Hepatocyte (in vitro differentiated cells): ENCODE measurements at regions not wholly inside any gene's neighbourhood (a gene's known extent, or its start where the extent isn't known, plus 50 kb on each side); places are given as distances from the start of the nearest gene placed in this dataset.
"Not testable (repeated sequence)": the region's sequence is repeated elsewhere in the genome, so short reads cannot be mapped to it uniquely, and the experiment has no call there.

ENCODE experiments used
- DNase-seq: peaks from one replicate; pipeline ENCODE4 v3.0.0-alpha.2; 2016; ENCODE audit warnings: low spot score
- H2AFZ ChIP-seq: fragments of 200-600 bp; sonication (generic); 2 replicates; pipeline ENCODE4 v1.6.0; 2016; ENCODE audit warnings: antibody characterized with exemption, mild to moderate bottlenecking
- H3K27ac ChIP-seq: fragments of 200-600 bp; sonication (generic); 2 replicates; pipeline ENCODE4 v1.5.1; 2016; ENCODE audit warnings: mild to moderate bottlenecking
- H3K27me3 ChIP-seq: fragments of 200-600 bp; sonication (generic); 2 replicates; pipeline ENCODE4 v1.6.1; 2016
- H3K36me3 ChIP-seq: fragments of 200-600 bp; sonication (generic); replicated peaks from 2 replicates; pipeline ENCODE4 v1.5.1; 2016; ENCODE audit warnings: low read depth; ENCODE audit not compliant: insufficient read depth
- H3K4me1 ChIP-seq: fragments of 200-600 bp; sonication (generic); 2 replicates; pipeline ENCODE4 v1.5.1; 2016; ENCODE audit warnings: mild to moderate bottlenecking, moderate library complexity; ENCODE audit not compliant: insufficient read depth
- H3K4me2 ChIP-seq: fragments of 200-600 bp; sonication (generic); 2 replicates; pipeline ENCODE4 v1.6.0; 2016
- H3K4me3 ChIP-seq: fragments of 200-600 bp; sonication (generic); 2 replicates; pipeline ENCODE4 v1.5.1; 2016; ENCODE audit warnings: mild to moderate bottlenecking
- H3K79me2 ChIP-seq: fragments of 200-600 bp; sonication (generic); 2 replicates; pipeline ENCODE4 v1.6.0; 2017; ENCODE audit warnings: mild to moderate bottlenecking
- H3K9me2 ChIP-seq: fragments of 200-600 bp; sonication (generic); replicated peaks from 2 replicates; pipeline ENCODE4 v1.6.0; 2017; ENCODE audit warnings: mild to moderate bottlenecking; ENCODE audit not compliant: insufficient read depth
- H3K9me3 ChIP-seq: fragments of 200-600 bp; sonication (generic); 2 replicates; pipeline ENCODE4 v1.5.1; 2016; ENCODE audit warnings: low read depth, mild to moderate bottlenecking
- H4K20me1 ChIP-seq: fragments of 200-600 bp; sonication (generic); 2 replicates; pipeline ENCODE4 v1.6.0; 2016; ENCODE audit warnings: mild to moderate bottlenecking; ENCODE audit not compliant: insufficient read depth, poor library complexity, severe bottlenecking
- EZH2 ChIP-seq: fragments of 200-600 bp; sonication (generic); IDR thresholded peaks from 2 replicates; pipeline ENCODE4 v1.6.1; 2016; ENCODE audit warnings: antibody characterized with exemption, mild to moderate bottlenecking, borderline replicate concordance
- EZH2phosphoT487 ChIP-seq: fragments of 200-600 bp; sonication (generic); IDR thresholded peaks from one replicate; pipeline ENCODE4 v1.6.1; 2018; ENCODE audit warnings: antibody characterized with exemption, mild to moderate bottlenecking, low read depth, moderate library complexity; ENCODE audit not compliant: unreplicated experiment, severe bottlenecking
- WGBS: methylation state at CpG from one replicate; pipeline ENCODE4 v1.1.6; 2016; ENCODE audit warnings: low lambda C conversion rate; ENCODE audit errors: missing lambda C conversion rate; 5-methylcytosine and 5-hydroxymethylcytosine counted together
- TF ChIP-seq, protein P1 (sequence below): fragments of 200-600 bp; sonication (generic); IDR thresholded peaks from 2 replicates; pipeline ENCODE4 v1.5.1; 2016; ENCODE audit warnings: antibody characterized with exemption, mild to moderate bottlenecking; ENCODE audit not compliant: poor library complexity

DNA sequence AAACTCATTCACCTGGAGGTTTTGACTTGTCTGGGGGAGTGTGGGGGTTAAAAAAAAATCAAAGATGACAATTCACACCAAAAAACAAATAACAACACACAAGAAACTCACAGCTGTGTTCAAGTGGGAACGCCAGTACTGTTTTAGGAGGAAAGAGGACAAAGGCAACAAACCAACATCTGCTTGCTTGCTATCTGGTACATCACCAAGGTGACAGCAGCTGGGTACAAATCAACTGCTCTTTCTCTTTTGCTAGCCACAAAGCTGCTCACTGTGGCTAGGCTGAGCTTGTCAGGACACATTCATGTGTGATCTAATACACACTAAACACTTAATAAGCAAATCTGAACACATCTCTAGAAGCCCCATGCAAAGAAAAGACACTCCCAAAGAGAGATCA lies 128.0 kb upstream of the RAP1B start:
- WGBS, result 96% methylated on average over 1 of the region's 1 CpG
- H3K9me3 ChIP-seq, result no peaks in the 10 kb centered on the region
- no peaks in the 10 kb centered on the region for H3K9me2 ChIP-seq
- no peaks in the 10 kb centered on the region for H3K36me3 ChIP-seq
- no peaks in the 10 kb centered on the region for H3K4me1 ChIP-seq
- H3K27me3 ChIP-seq, result no peaks in the 10 kb centered on the region
- no peak overlapping the region for H3K4me3 ChIP-seq
- H3K27ac ChIP-seq, result no peak overlapping the region
- TF ChIP-seq, protein P1, sequence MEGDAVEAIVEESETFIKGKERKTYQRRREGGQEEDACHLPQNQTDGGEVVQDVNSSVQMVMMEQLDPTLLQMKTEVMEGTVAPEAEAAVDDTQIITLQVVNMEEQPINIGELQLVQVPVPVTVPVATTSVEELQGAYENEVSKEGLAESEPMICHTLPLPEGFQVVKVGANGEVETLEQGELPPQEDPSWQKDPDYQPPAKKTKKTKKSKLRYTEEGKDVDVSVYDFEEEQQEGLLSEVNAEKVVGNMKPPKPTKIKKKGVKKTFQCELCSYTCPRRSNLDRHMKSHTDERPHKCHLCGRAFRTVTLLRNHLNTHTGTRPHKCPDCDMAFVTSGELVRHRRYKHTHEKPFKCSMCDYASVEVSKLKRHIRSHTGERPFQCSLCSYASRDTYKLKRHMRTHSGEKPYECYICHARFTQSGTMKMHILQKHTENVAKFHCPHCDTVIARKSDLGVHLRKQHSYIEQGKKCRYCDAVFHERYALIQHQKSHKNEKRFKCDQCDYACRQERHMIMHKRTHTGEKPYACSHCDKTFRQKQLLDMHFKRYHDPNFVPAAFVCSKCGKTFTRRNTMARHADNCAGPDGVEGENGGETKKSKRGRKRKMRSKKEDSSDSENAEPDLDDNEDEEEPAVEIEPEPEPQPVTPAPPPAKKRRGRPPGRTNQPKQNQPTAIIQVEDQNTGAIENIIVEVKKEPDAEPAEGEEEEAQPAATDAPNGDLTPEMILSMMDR, result no peak
- TF ChIP-seq EZH2, result no peak
- TF ChIP-seq EZH2phosphoT487, result no peak
- H3K4me2 ChIP-seq, result no peak overlapping the region
- H3K79me2 ChIP-seq, result no peaks in the 10 kb centered on the region
- no peaks in the 10 kb centered on the region for H4K20me1 ChIP-seq
- no peak for DNase-seq
- no peak overlapping the region for H2AFZ ChIP-seq

DNA sequence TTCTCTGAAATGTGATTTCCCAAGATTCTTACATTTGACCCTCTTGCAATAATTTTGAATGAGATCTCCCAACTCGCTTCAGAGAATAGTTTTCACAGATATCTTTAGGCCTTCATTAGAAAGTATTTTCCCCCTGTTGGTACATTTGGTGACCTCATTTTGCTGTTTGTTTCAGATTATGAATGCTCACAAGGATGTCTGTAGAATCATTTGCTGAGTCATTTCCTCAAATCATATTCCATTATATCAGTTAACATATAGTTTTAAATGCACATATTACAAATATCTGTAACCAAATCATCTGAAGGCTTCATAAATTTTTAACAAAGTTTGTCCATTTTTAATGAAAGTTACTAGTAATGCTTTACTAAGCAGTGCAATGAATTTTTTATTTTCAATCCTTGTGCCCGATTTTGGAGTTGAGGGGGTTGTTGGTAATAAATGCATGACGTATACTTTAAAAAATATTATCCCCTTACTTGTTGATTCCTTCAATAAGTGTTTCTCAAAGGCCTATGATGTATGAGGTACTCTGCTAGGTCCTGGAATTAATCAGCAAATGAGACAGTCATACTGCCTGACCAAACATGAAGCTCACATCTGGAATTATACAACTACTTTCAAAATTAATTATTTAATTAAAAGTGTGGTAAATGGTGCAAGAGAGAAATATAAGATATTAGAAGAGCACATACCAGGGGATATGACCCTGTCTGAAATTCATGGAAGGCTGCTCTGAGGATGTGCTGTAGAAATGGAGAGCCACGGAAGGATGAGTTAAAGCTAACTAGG lies 126.9 kb upstream of the RAP1B start:
- TF ChIP-seq EZH2 (no peak), EZH2phosphoT487 (no peak)
- TF ChIP-seq, protein P1, result no peak
- WGBS, result 96% methylated on average over 4 of the region's 4 CpGs
- Histone ChIP-seq H3K4me3 (no peak overlapping the region), H3K9me3 (no peaks in the 10 kb centered on the region), H3K36me3 (no peaks in the 10 kb centered on the region), H2AFZ (no peak overlapping the region), H4K20me1 (no peaks in the 10 kb centered on the region), H3K27ac (no peak overlapping the region), H3K9me2 (no peaks in the 10 kb centered on the region), H3K27me3 (no peaks in the 10 kb centered on the region), H3K79me2 (no peaks in the 10 kb centered on the region), H3K4me1 (no peaks in the 10 kb centered on the region), H3K4me2 (no peak overlapping the region)
- no peak for DNase-seq

DNA sequence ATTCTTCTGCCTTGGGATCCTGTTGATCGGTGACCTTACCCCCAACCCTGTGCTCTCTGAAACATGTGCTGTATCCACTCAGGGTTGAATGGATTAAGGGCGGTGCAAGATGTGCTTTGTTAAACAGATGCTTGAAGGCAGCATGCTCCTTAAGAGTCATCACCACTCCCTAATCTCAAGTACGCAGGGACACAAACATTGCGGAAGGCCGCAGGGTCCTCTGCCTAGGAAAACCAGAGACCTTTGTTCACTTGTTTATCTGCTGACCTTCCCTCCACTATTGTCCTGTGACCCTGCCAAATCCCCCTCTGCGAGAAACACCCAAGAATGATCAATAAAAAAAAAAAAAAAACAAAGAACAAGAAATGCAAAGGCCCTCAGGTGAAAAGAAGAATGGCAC lies 126.1 kb upstream of the RAP1B start:
- H3K27ac ChIP-seq, H3K4me3 ChIP-seq, H2AFZ ChIP-seq, H4K20me1 ChIP-seq, H3K9me3 ChIP-seq, H3K9me2 ChIP-seq, DNase-seq, H3K4me1 ChIP-seq, H3K4me2 ChIP-seq, H3K27me3 ChIP-seq, H3K36me3 ChIP-seq, H3K79me2 ChIP-seq: not testable (repeated sequence)
- 68% methylated on average over 6 of the region's 6 CpGs for WGBS

DNA sequence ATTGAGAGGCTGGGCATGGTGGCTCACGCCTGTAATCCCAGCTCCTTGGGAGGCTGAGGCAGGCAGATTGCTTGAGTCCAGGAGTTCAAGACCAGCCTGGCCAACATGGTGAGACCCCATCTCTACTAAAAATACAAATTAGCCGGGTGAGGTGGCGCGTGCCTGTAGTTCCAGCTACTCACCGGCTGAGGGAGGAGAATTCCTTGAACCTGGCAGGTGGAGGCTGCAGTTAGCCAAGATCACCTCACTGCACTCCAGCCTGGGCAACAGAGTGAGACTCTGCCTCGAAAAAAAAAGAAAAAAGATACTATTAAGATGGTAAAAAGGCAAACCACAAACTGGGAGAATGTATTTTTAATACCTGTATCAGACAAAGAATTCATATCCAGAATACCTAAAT lies 124.2 kb upstream of the RAP1B start:
- not testable (repeated sequence) for H2AFZ ChIP-seq, H3K4me3 ChIP-seq, H3K9me2 ChIP-seq, H3K9me3 ChIP-seq, H3K27ac ChIP-seq, H3K4me1 ChIP-seq, H3K4me2 ChIP-seq, H3K27me3 ChIP-seq, H3K36me3 ChIP-seq, DNase-seq, H4K20me1 ChIP-seq, H3K79me2 ChIP-seq
- WGBS, result 95% methylated on average over 6 of the region's 6 CpGs
